SJCRH30 (cell line): ENCODE measurements at regions not wholly inside any gene's neighbourhood (a gene's known extent, or its start where the extent isn't known, plus 50 kb on each side); places are given as distances from the start of the nearest gene placed in this dataset.

Experiments
- DNase-seq, 2 experiments: peaks; one replicate each; pipeline ENCODE4 v3.0.0-alpha.2; 2015 to 2020
- H3K27ac ChIP-seq: fragments of 250-450 bp; sonication (Bioruptor Pico); 2 replicates; pipeline ENCODE4 v1.5.1; 2020; ENCODE audit warnings: mild to moderate bottlenecking, moderate library complexity
- H3K27me3 ChIP-seq: fragments of 250-450 bp; sonication (Bioruptor Pico); 2 replicates; pipeline ENCODE4 v1.5.1; 2020; ENCODE audit warnings: mild to moderate bottlenecking, moderate library complexity
- H3K36me3 ChIP-seq: fragments of 250-450 bp; sonication (Bioruptor Pico); 2 replicates; pipeline ENCODE4 v1.5.1; 2020; ENCODE audit warnings: mild to moderate bottlenecking, moderate library complexity
- H3K4me1 ChIP-seq: fragments of 250-450 bp; sonication (Bioruptor Pico); 2 replicates; pipeline ENCODE4 v1.5.1; 2020; ENCODE audit warnings: mild to moderate bottlenecking, moderate library complexity
- H3K4me3 ChIP-seq: fragments of 250-450 bp; sonication (Bioruptor Pico); 2 replicates; pipeline ENCODE4 v1.5.1; 2020; ENCODE audit warnings: mild to moderate bottlenecking, moderate library complexity
- H3K9me3 ChIP-seq: fragments of 250-450 bp; sonication (Bioruptor Pico); replicated peaks from 2 replicates; pipeline ENCODE4 v1.5.1; 2020; ENCODE audit warnings: mild to moderate bottlenecking, moderate library complexity

GRCh38 chr4:45188501-45188900 is 462.1 kb upstream of the GNPDA2 start:
- DNase-seq = no peak
- H3K4me3 ChIP-seq = no peak overlapping the region
- no peaks in the 10 kb centered on the region for H3K36me3 ChIP-seq
- H3K4me1 ChIP-seq = no peaks in the 10 kb centered on the region
- H3K9me3 ChIP-seq = no peaks in the 10 kb centered on the region
- H3K27me3 ChIP-seq = no peaks in the 10 kb centered on the region
- no peak overlapping the region for H3K27ac ChIP-seq

- no peaks in the 10 kb centered on the region for H3K9me3 ChIP-seq
- no peak overlapping the region for H3K27ac ChIP-seq
- H3K36me3 ChIP-seq = no peaks in the 10 kb centered on the region
- H3K4me3 ChIP-seq = no peak overlapping the region
- DNase-seq = no peak
- no peaks in the 10 kb centered on the region for H3K4me1 ChIP-seq
- H3K27me3 ChIP-seq = no peaks in the 10 kb centered on the region
Measured at GRCh38 chr4:45186249-45186648, 459.9 kb upstream of the GNPDA2 start.

GRCh38 chr4:45183905-45184304 is 457.5 kb upstream of the GNPDA2 start:
- no peaks in the 10 kb centered on the region for H3K4me1 ChIP-seq

GRCh38 chr4:45172636-45173035 is 446.3 kb upstream of the GNPDA2 start:
- Histone ChIP-seq H3K27ac (no peak overlapping the region), H3K27me3 (no peaks in the 10 kb centered on the region), H3K36me3 (peaks cover 2% of the 10 kb centered on the region), H3K9me3 (0 out of 2 replicates have a peak, but pooled peaks cover 4% of the 10 kb centered on the region), H3K4me1 (no peaks in the 10 kb centered on the region), H3K4me3 (no peak overlapping the region)
- peak; percentile 6 to 7 for DNase-seq

More at GRCh38 chr4:45183905-45184304, 457.5 kb upstream of the GNPDA2 start:
- H3K9me3 ChIP-seq = no peaks in the 10 kb centered on the region
- DNase-seq = no peak
- no peak overlapping the region for H3K4me3 ChIP-seq
- H3K27ac ChIP-seq = no peak overlapping the region
- no peaks in the 10 kb centered on the region for H3K27me3 ChIP-seq
- no peaks in the 10 kb centered on the region for H3K36me3 ChIP-seq

GRCh38 chr4:45160951-45161350 is 434.6 kb upstream of the GNPDA2 start:
- Histone ChIP-seq H3K4me3 (no peak overlapping the region), H3K9me3 (no peaks in the 10 kb centered on the region), H3K36me3 (no peaks in the 10 kb centered on the region; the same call in 1 of the 2 replicates), H3K4me1 (no peaks in the 10 kb centered on the region), H3K27ac (no peak overlapping the region), H3K27me3 (no peaks in the 10 kb centered on the region)
- no peak for DNase-seq

- Histone ChIP-seq H3K27ac (peak overlapping the region; percentile 34; the same call in 1 of the 2 replicates), H3K4me1 (peaks cover 3% of the 10 kb centered on the region; the same call in 1 of the 2 replicates), H3K27me3 (no peaks in the 10 kb centered on the region), H3K36me3 (no peaks in the 10 kb centered on the region; the same call in 1 of the 2 replicates), H3K4me3 (no peak overlapping the region), H3K9me3 (no peaks in the 10 kb centered on the region)
- DNase-seq = peak in 1 of 2 experiments; percentile 16
Measured at GRCh38 chr4:45155081-45155777, 428.9 kb upstream of the GNPDA2 start.

GRCh38 chr4:45147866-45148265 is 421.5 kb upstream of the GNPDA2 start:
- Histone ChIP-seq H3K36me3 (no peaks in the 10 kb centered on the region), H3K27ac (no peak overlapping the region), H3K4me1 (no peaks in the 10 kb centered on the region), H3K9me3 (no peaks in the 10 kb centered on the region), H3K4me3 (no peak overlapping the region), H3K27me3 (no peaks in the 10 kb centered on the region)
- DNase-seq = no peak

GRCh38 chr4:45131020-45131419 is 404.7 kb upstream of the GNPDA2 start:
- H3K4me3 ChIP-seq = no peak overlapping the region

GRCh38 chr4:45122406-45122805 is 396.1 kb upstream of the GNPDA2 start:
- Histone ChIP-seq H3K36me3 (no peaks in the 10 kb centered on the region), H3K9me3 (no peaks in the 10 kb centered on the region), H3K27me3 (no peaks in the 10 kb centered on the region), H3K27ac (no peak overlapping the region), H3K4me1 (no peaks in the 10 kb centered on the region), H3K4me3 (no peak overlapping the region)
- DNase-seq = no peak

More at GRCh38 chr4:45131020-45131419, 404.7 kb upstream of the GNPDA2 start:
- peak in 1 of 2 experiments; percentile 13 for DNase-seq
- no peaks in the 10 kb centered on the region for H3K27me3 ChIP-seq
- H3K4me1 ChIP-seq = peaks cover 6% of the 10 kb centered on the region
- no peak overlapping the region for H3K27ac ChIP-seq
- peaks cover 4% of the 10 kb centered on the region for H3K9me3 ChIP-seq
- H3K36me3 ChIP-seq = no peaks in the 10 kb centered on the region

- no peak overlapping the region for H3K4me3 ChIP-seq
- DNase-seq = no peak
- H3K4me1 ChIP-seq = no peaks in the 10 kb centered on the region
- H3K27me3 ChIP-seq = no peaks in the 10 kb centered on the region
- no peak overlapping the region for H3K27ac ChIP-seq
- H3K36me3 ChIP-seq = no peaks in the 10 kb centered on the region
- H3K9me3 ChIP-seq = no peaks in the 10 kb centered on the region
Measured at GRCh38 chr4:45121426-45121975, 395.1 kb upstream of the GNPDA2 start.

GRCh38 chr4:45120163-45120562 is 393.8 kb upstream of the GNPDA2 start:
- Histone ChIP-seq H3K27ac (no peak overlapping the region), H3K4me1 (no peaks in the 10 kb centered on the region), H3K4me3 (no peak overlapping the region), H3K9me3 (no peaks in the 10 kb centered on the region), H3K27me3 (no peaks in the 10 kb centered on the region), H3K36me3 (no peaks in the 10 kb centered on the region; the same call in 1 of the 2 replicates)
- DNase-seq = no peak

- Histone ChIP-seq H3K9me3 (no peaks in the 10 kb centered on the region), H3K36me3 (no peaks in the 10 kb centered on the region; the same call in 1 of the 2 replicates), H3K4me3 (no peak overlapping the region)
Measured at GRCh38 chr4:45119376-45119775, 393.0 kb upstream of the GNPDA2 start.

GRCh38 chr4:45102716-45103115 is 376.4 kb upstream of the GNPDA2 start:
- no peak overlapping the region for H3K4me3 ChIP-seq
- H3K9me3 ChIP-seq = no peaks in the 10 kb centered on the region
- peaks cover 37% of the 10 kb centered on the region for H3K4me1 ChIP-seq
- DNase-seq = peak; percentile 75 to 85
- peaks cover 2% of the 10 kb centered on the region; the same call in 1 of the 2 replicates for H3K36me3 ChIP-seq
- H3K27ac ChIP-seq = peak overlapping the region; percentile 62
- no peaks in the 10 kb centered on the region for H3K27me3 ChIP-seq

More at GRCh38 chr4:45119376-45119775, 393.0 kb upstream of the GNPDA2 start:
- no peaks in the 10 kb centered on the region for H3K4me1 ChIP-seq
- H3K27me3 ChIP-seq = no peaks in the 10 kb centered on the region
- no peak overlapping the region for H3K27ac ChIP-seq
- no peak for DNase-seq

GRCh38 chr4:45100956-45101818 is 374.8 kb upstream of the GNPDA2 start:
- Histone ChIP-seq H3K4me1 (peaks cover 37% of the 10 kb centered on the region), H3K27me3 (no peaks in the 10 kb centered on the region), H3K9me3 (no peaks in the 10 kb centered on the region), H3K27ac (peak overlapping the region; percentile 62), H3K4me3 (no peak overlapping the region), H3K36me3 (no peaks in the 10 kb centered on the region)
- peak; percentile 78 to 87 for DNase-seq

- H3K27me3 ChIP-seq = no peaks in the 10 kb centered on the region
- H3K4me1 ChIP-seq = peaks cover 37% of the 10 kb centered on the region
- H3K27ac ChIP-seq = no peak overlapping the region
- no peak for DNase-seq
- no peaks in the 10 kb centered on the region for H3K36me3 ChIP-seq
- H3K4me3 ChIP-seq = no peak overlapping the region
- H3K9me3 ChIP-seq = no peaks in the 10 kb centered on the region
Measured at GRCh38 chr4:45099471-45099870, 373.1 kb upstream of the GNPDA2 start.
